Cardiac muscle cell (in vitro differentiated cells and primary cell): ENCODE measurements at regions not wholly inside any gene's neighbourhood (a gene's known extent, or its start where the extent isn't known, plus 50 kb on each side); places are given as distances from the start of the nearest gene placed in this dataset.
A peak's percentile ranks its signal among the peaks of the same experiment; 100 is the strongest.

Source experiments
- DNase-seq, 2 donors: peaks; one replicate each; pipeline versions ENCODE4 v3.0.0 to v3.0.0-alpha.2; 2010 to 2017; ENCODE audit warnings: low read depth in 1 of 2, low spot score in 1 of 2
- H3K27ac ChIP-seq: fragments of 200-600 bp; sonication (generic); 2 replicates; pipeline ENCODE4 v1.5.1; 2016
- H3K27me3 ChIP-seq: fragments of 200-600 bp; sonication (generic); 2 replicates; pipeline ENCODE4 v1.6.0; 2016; ENCODE audit warnings: control low read depth
- H3K36me3 ChIP-seq: fragments of 200-600 bp; sonication (generic); 2 replicates; pipeline ENCODE4 v1.5.1; 2016; ENCODE audit warnings: control low read depth
- H3K4me1 ChIP-seq: fragments of 200-600 bp; sonication (generic); 2 replicates; pipeline ENCODE4 v1.8.1; 2017; ENCODE audit warnings: low read depth, mild to moderate bottlenecking, mixed run types
- H3K4me3 ChIP-seq: fragments of 200-600 bp; sonication (generic); 2 replicates; pipeline ENCODE4 v1.5.1; 2016; ENCODE audit warnings: mild to moderate bottlenecking
- H3K9me3 ChIP-seq: fragments of 200-600 bp; sonication (generic); 2 replicates; pipeline ENCODE4 v1.5.1; 2017; ENCODE audit warnings: low read depth, mild to moderate bottlenecking, control low read depth
- TF ChIP-seq, protein P1 (sequence below): IDR thresholded peaks from 2 replicates; pipeline ENCODE4 v1.5.1; 2012; ENCODE audit warnings: low read depth, mild to moderate bottlenecking, low read length

GRCh38 chr11:112847568-112847967 is 113.7 kb upstream of the NCAM1 start:
- Histone ChIP-seq H3K4me1 (peaks cover 6% of the 10 kb centered on the region), H3K27ac (no peak overlapping the region), H3K9me3 (no peaks in the 10 kb centered on the region), H3K4me3 (no peak overlapping the region), H3K36me3 (no peaks in the 10 kb centered on the region), H3K27me3 (no peaks in the 10 kb centered on the region)
- TF ChIP-seq, protein P1, sequence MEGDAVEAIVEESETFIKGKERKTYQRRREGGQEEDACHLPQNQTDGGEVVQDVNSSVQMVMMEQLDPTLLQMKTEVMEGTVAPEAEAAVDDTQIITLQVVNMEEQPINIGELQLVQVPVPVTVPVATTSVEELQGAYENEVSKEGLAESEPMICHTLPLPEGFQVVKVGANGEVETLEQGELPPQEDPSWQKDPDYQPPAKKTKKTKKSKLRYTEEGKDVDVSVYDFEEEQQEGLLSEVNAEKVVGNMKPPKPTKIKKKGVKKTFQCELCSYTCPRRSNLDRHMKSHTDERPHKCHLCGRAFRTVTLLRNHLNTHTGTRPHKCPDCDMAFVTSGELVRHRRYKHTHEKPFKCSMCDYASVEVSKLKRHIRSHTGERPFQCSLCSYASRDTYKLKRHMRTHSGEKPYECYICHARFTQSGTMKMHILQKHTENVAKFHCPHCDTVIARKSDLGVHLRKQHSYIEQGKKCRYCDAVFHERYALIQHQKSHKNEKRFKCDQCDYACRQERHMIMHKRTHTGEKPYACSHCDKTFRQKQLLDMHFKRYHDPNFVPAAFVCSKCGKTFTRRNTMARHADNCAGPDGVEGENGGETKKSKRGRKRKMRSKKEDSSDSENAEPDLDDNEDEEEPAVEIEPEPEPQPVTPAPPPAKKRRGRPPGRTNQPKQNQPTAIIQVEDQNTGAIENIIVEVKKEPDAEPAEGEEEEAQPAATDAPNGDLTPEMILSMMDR = no peak
- no peak for DNase-seq

- Histone ChIP-seq H3K9me3 (no peaks in the 10 kb centered on the region), H3K4me1 (peaks cover 22% of the 10 kb centered on the region), H3K4me3 (no peak overlapping the region), H3K27me3 (no peaks in the 10 kb centered on the region), H3K36me3 (no peaks in the 10 kb centered on the region), H3K27ac (peak overlapping the region; percentile 14)
- TF ChIP-seq, protein P1 = no peak
- DNase-seq = peak in 1 of 2 donors; percentile 31
Observed at GRCh38 chr11:112852143-112852866, 108.9 kb upstream of the NCAM1 start.

DNA sequence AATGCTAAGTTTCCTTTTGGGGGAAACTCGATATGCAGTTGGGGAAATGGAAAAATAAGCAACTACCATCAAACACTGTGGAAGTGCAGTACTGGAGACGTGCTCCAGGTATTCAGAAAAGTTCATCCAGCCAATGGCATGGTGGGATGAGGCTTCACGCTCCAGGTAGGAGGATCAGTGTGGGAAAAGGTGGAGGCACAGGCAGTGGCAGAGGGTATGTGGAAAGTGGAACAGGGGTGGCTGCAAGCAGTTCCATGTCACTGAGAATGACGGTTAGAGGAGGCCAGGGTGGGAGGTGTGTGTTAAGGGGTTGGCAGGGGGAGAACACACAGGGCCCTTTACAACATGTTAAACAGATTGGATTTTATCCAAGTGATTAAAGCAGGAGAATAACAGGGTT is 105.1 kb upstream of the NCAM1 start:
- no peaks in the 10 kb centered on the region for H3K27me3 ChIP-seq
- no peak overlapping the region for H3K4me3 ChIP-seq
- peaks cover 30% of the 10 kb centered on the region for H3K4me1 ChIP-seq
- H3K36me3 ChIP-seq = no peaks in the 10 kb centered on the region
- H3K9me3 ChIP-seq = peaks cover 3% of the 10 kb centered on the region
- no peak overlapping the region for H3K27ac ChIP-seq
- DNase-seq = no peak
- TF ChIP-seq, protein P1 = no peak

GRCh38 chr11:112856591-112856990 is 104.6 kb upstream of the NCAM1 start:
- H3K27ac ChIP-seq = no peak overlapping the region
- TF ChIP-seq, protein P1 = no peak
- H3K4me3 ChIP-seq = no peak overlapping the region
- no peaks in the 10 kb centered on the region for H3K36me3 ChIP-seq
- H3K27me3 ChIP-seq = no peaks in the 10 kb centered on the region
- H3K9me3 ChIP-seq = peaks cover 3% of the 10 kb centered on the region
- H3K4me1 ChIP-seq = peaks cover 30% of the 10 kb centered on the region
- no peak for DNase-seq

GRCh38 chr11:112858289-112859023 is 102.8 kb upstream of the NCAM1 start:
- H3K27ac ChIP-seq = no peak overlapping the region
- H3K27me3 ChIP-seq = no peaks in the 10 kb centered on the region
- DNase-seq = no peak
- peaks cover 32% of the 10 kb centered on the region for H3K4me1 ChIP-seq
- TF ChIP-seq, protein P1 = no peak
- peaks cover 3% of the 10 kb centered on the region for H3K9me3 ChIP-seq
- no peak overlapping the region for H3K4me3 ChIP-seq
- H3K36me3 ChIP-seq = no peaks in the 10 kb centered on the region
